IMR-90 (cell line): ENCODE measurements at regions not wholly inside any gene's neighbourhood (a gene's known extent, or its start where the extent isn't known, plus 50 kb on each side); places are given as distances from the start of the nearest gene placed in this dataset.

Source experiments
- ATAC-seq: fragments of 200-7000 bp; cut with Tn5 transposase; 2 replicates; pipeline ENCODE4 v1.9.1; 2020; ENCODE audit warnings: low read depth, mild to moderate bottlenecking, moderate library complexity
- BruUV-seq: library from RNA; stranded (reverse); fragments of 400-500 nt; replicated peaks from 2 replicates; lab custom pipeline; 2021; lab: Mats Ljungman, UMichigan
- CTCF ChIA-PET: fragments of 300-600 bp; formaldehyde crosslinking; extraction: SDS; loops from one replicate; lab custom pipeline; 2021; ENCODE audit warnings: antibody characterized with exemption; lab: Yijun Ruan, JAX
- POLR2A ChIA-PET: fragments of 300-600 bp; sonication (Branson Sonifier 250); formaldehyde crosslinking; loops from one replicate; lab custom pipeline; 2022; ENCODE audit warnings: antibody characterized with exemption; ENCODE audit not compliant: unreplicated experiment; lab: Charles Lee
- DNase-seq: peaks from one replicate; pipeline ENCODE4 v3.0.0; 2013
- H2AFZ ChIP-seq: replicated peaks from 2 replicates; pipeline ENCODE3; 2013; ENCODE audit warnings: low read length, mild to moderate bottlenecking; ENCODE audit not compliant: poor library complexity
- H2AK5ac ChIP-seq: 2 replicates; pipeline ENCODE4 v1.6.1; 2013; ENCODE audit warnings: low read depth, low read length, inconsistent platforms
- H2AK9ac ChIP-seq: replicated peaks from 2 replicates; pipeline ENCODE3; 2013; ENCODE audit warnings: mild to moderate bottlenecking, low read depth, low read length, moderate library complexity; ENCODE audit not compliant: poor library complexity
- H2BK120ac ChIP-seq: 2 replicates; pipeline ENCODE4 v1.6.1; 2013; ENCODE audit warnings: low read depth, low read length, inconsistent platforms
- H2BK15ac ChIP-seq: 3 replicates; pipeline ENCODE4 v1.6.1; 2013; ENCODE audit warnings: low read depth, low read length, inconsistent platforms
- H2BK20ac ChIP-seq: 2 replicates; pipeline ENCODE4 v1.6.1; 2013; ENCODE audit warnings: low read depth, mild to moderate bottlenecking, inconsistent platforms, low read length, moderate library complexity
- H2BK5ac ChIP-seq: 2 replicates; pipeline ENCODE4 v1.6.1; 2013; ENCODE audit warnings: mild to moderate bottlenecking, low read depth, low read length, inconsistent platforms; ENCODE audit not compliant: poor library complexity, severe bottlenecking
- H3K14ac ChIP-seq: replicated peaks from 2 replicates; pipeline ENCODE4 v1.6.1; 2013; ENCODE audit warnings: low read depth, low read length, inconsistent platforms
- H3K18ac ChIP-seq: 2 replicates; pipeline ENCODE4 v1.6.1; 2013; ENCODE audit warnings: low read depth, low read length, control low read depth
- H3K23ac ChIP-seq: 2 replicates; pipeline ENCODE4 v1.6.1; 2013; ENCODE audit warnings: low read depth, low read length, inconsistent platforms
- H3K27ac ChIP-seq: 2 replicates; pipeline ENCODE4 v1.5.1; 2013; ENCODE audit warnings: mild to moderate bottlenecking, control low read depth, low read length; ENCODE audit not compliant: insufficient read depth
- H3K27me3 ChIP-seq: 2 replicates; pipeline ENCODE4 v1.6.1; 2013; ENCODE audit warnings: low read length; ENCODE audit not compliant: control insufficient read depth, insufficient read depth
- H3K36me3 ChIP-seq: 2 replicates; pipeline ENCODE4 v1.6.1; 2013; ENCODE audit warnings: low read length, mixed read lengths; ENCODE audit not compliant: control insufficient read depth, insufficient read depth
- H3K4ac ChIP-seq: 2 replicates; pipeline ENCODE4 v1.6.1; 2013; ENCODE audit warnings: low read depth, low read length, inconsistent platforms
- H3K4me1 ChIP-seq: 2 replicates; pipeline ENCODE4 v1.6.1; 2013; ENCODE audit warnings: low read length, mixed read lengths; ENCODE audit not compliant: control insufficient read depth, insufficient read depth
- H3K4me2 ChIP-seq: 2 replicates; pipeline ENCODE4 v1.6.1; 2013; ENCODE audit warnings: low read depth, mild to moderate bottlenecking, control low read depth, low read length, moderate library complexity
- H3K4me3 ChIP-seq: 2 replicates; pipeline ENCODE4 v1.5.1; 2013; ENCODE audit warnings: low read depth, mild to moderate bottlenecking, control low read depth, low read length, moderate library complexity; ENCODE audit not compliant: insufficient read depth
- H3K56ac ChIP-seq: 2 replicates; pipeline ENCODE4 v1.6.1; 2013; ENCODE audit warnings: low read length, inconsistent platforms; ENCODE audit not compliant: insufficient read depth; ENCODE audit errors: extremely low read depth
- H3K79me1 ChIP-seq, 2 experiments: 2 replicates each; pipeline ENCODE4 v1.6.1; 2013; ENCODE audit warnings: low read length in 2 of 2, inconsistent platforms in 1 of 2, low read depth in 1 of 2
- H3K9ac ChIP-seq: 2 replicates; pipeline ENCODE4 v1.6.1; 2013; ENCODE audit warnings: low read depth, low read length, control low read depth
- H3K9me1 ChIP-seq: 2 replicates; pipeline ENCODE4 v1.6.1; 2013; ENCODE audit warnings: low read length, inconsistent platforms; ENCODE audit not compliant: insufficient read depth
- H3K9me3 ChIP-seq: 2 replicates; pipeline ENCODE4 v1.6.1; 2013; ENCODE audit warnings: low read length; ENCODE audit not compliant: control insufficient read depth, insufficient read depth
- H4K20me1 ChIP-seq: 2 replicates; pipeline ENCODE4 v1.6.1; 2013; ENCODE audit warnings: low read length, inconsistent platforms; ENCODE audit not compliant: insufficient read depth
- H4K5ac ChIP-seq: 2 replicates; pipeline ENCODE4 v1.6.1; 2013; ENCODE audit warnings: mild to moderate bottlenecking, low read depth, low read length, control low read depth
- H4K8ac ChIP-seq, 2 experiments: 2 replicates each; pipeline ENCODE4 v1.6.1; 2013; ENCODE audit warnings: low read depth in 2 of 2, low read length in 2 of 2, control low read depth in 1 of 2, inconsistent platforms in 1 of 2
- H4K91ac ChIP-seq: 2 replicates; pipeline ENCODE4 v1.6.1; 2013; ENCODE audit warnings: low read depth, low read length, inconsistent platforms; ENCODE audit not compliant: insufficient read depth
- CHD1 ChIP-seq: IDR thresholded peaks from 2 replicates; pipeline ENCODE4 v1.6.1; 2012; ENCODE audit warnings: low read depth, low read length, improper control_type of control experiment
- FOS ChIP-seq: fragments of 150-350 bp; IDR thresholded peaks from 2 replicates; pipeline ENCODE4 v1.6.1; 2016; ENCODE audit warnings: low read depth, low read length
- POLR2A ChIP-seq: IDR thresholded peaks from 2 replicates; pipeline ENCODE4 v1.6.1; 2012; ENCODE audit warnings: mild to moderate bottlenecking, low read depth, low read length
- RAD21 ChIP-seq: IDR thresholded peaks from 2 replicates; pipeline ENCODE4 v1.6.1; 2012; ENCODE audit warnings: low read length, improper control_type of control experiment
- RCOR1 ChIP-seq: IDR thresholded peaks from 2 replicates; pipeline ENCODE4 v1.6.1; 2012; ENCODE audit warnings: mild to moderate bottlenecking, low read length, improper control_type of control experiment; ENCODE audit not compliant: insufficient replicate concordance
- RFX5 ChIP-seq: IDR thresholded peaks from 2 replicates; pipeline ENCODE4 v1.8.0; 2012; ENCODE audit warnings: low read depth, mild to moderate bottlenecking, low read length, moderate library complexity
- SMC3 ChIP-seq: fragments of 150-350 bp; IDR thresholded peaks from 2 replicates; pipeline ENCODE4 v1.6.1; 2016; ENCODE audit warnings: low read depth, mild to moderate bottlenecking, antibody characterized with exemption, low read length, moderate library complexity
- USF2 ChIP-seq: fragments of 150-350 bp; IDR thresholded peaks from 2 replicates; pipeline ENCODE4 v1.6.1; 2017; ENCODE audit warnings: mild to moderate bottlenecking, antibody characterized with exemption, low read length, low read depth
- WGBS, 2 experiments: methylation state at CpG; one replicate each; pipeline versions ENCODE4 v1.1.5 to v1.1.7; 2013; ENCODE audit warnings: missing lambda C conversion rate in 2 of 2; ENCODE audit not compliant: insufficient read length in 1 of 2; ENCODE audit errors: extremely low coverage in 2 of 2; 5-methylcytosine and 5-hydroxymethylcytosine counted together
- dilution Hi-C: fragments of 300-500 bp; cut with HindIII; formaldehyde crosslinking; loops from one replicate; pipeline ENCODE4 v1.14.3; 2018; ENCODE audit warnings: low sequenced_read_pairs; ENCODE audit not compliant: unreplicated experiment
- in situ Hi-C: fragments of 300-500 bp; cut with MboI; formaldehyde crosslinking; loops from 3 replicates; pipeline ENCODE4 v1.14.3; 2019; ENCODE audit warnings: low sequenced_read_pairs, inconsistent platforms, mixed read lengths
- intact Hi-C: fragments of 100-400 bp; cut with micrococcal nuclease; formaldehyde crosslinking; loops from 2 replicates; pipeline ENCODE4 v1.10.0; 2022
- TF ChIP-seq, protein P1 (sequence below): fragments of 150-350 bp; IDR thresholded peaks from 2 replicates; pipeline ENCODE4 v1.6.1; 2016; ENCODE audit warnings: low read depth, mild to moderate bottlenecking, low read length, moderate library complexity, borderline replicate concordance

- Histone ChIP-seq H3K4ac (no peak overlapping the region), H3K18ac (no peak overlapping the region), H3K36me3 (no peaks in the 10 kb centered on the region), H3K9me1 (no peaks in the 10 kb centered on the region; the same call in 1 of the 2 replicates), H2AK9ac (no peak overlapping the region), H2BK20ac (no peak overlapping the region), H3K27me3 (no peaks in the 10 kb centered on the region), H3K9ac (no peak overlapping the region), H3K27ac (no peak overlapping the region), H3K79me1 (no peaks in the 10 kb centered on the region), H2AFZ (no peak overlapping the region), H4K91ac (no peak overlapping the region), H4K5ac (no peak overlapping the region), H3K23ac (no peak overlapping the region), H4K20me1 (no peaks in the 10 kb centered on the region), H2BK15ac (no peak overlapping the region), H3K4me3 (no peak overlapping the region), H3K56ac (no peak overlapping the region), H3K4me2 (no peak overlapping the region), H2BK120ac (no peak overlapping the region), H4K8ac (no peak overlapping the region), H3K4me1 (peaks cover 2% of the 10 kb centered on the region; the same call in 1 of the 2 replicates), H3K14ac (no peak overlapping the region), H2AK5ac (no peak overlapping the region), H3K9me3 (peaks cover 5% of the 10 kb centered on the region; the same call in 1 of the 2 replicates), H2BK5ac (no peak overlapping the region)
- BruUV-seq: no TSS peak
- ATAC-seq: no peak
- in situ Hi-C loops (no loop called here), intact Hi-C loops (no loop called here), dilution Hi-C loops (no loop called here)
- ChIA-PET CTCF (no interaction called here), POLR2A (no interaction called here)
- TF ChIP-seq RFX5: no peak
- TF ChIP-seq, protein P1, sequence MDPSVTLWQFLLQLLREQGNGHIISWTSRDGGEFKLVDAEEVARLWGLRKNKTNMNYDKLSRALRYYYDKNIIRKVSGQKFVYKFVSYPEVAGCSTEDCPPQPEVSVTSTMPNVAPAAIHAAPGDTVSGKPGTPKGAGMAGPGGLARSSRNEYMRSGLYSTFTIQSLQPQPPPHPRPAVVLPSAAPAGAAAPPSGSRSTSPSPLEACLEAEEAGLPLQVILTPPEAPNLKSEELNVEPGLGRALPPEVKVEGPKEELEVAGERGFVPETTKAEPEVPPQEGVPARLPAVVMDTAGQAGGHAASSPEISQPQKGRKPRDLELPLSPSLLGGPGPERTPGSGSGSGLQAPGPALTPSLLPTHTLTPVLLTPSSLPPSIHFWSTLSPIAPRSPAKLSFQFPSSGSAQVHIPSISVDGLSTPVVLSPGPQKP: no peak
- no peak for TF ChIP-seq CHD1
- TF ChIP-seq RAD21: no peak
- TF ChIP-seq FOS: no peak
- TF ChIP-seq SMC3: no peak
- no peak for TF ChIP-seq POLR2A
- no peak for TF ChIP-seq USF2
- TF ChIP-seq RCOR1: no peak
- WGBS, 2 experiments: no CpG with 5 or more reads among the region's 1 CpG
- DNase-seq: no peak
Observed at GRCh38 chr13:37273836-37274235, 168.4 kb upstream of the CSNK1A1L start.
